SK-N-SH (cell line): ENCODE measurements at regions not wholly inside any gene's neighbourhood (a gene's known extent, or its start where the extent isn't known, plus 50 kb on each side); places are given as distances from the start of the nearest gene placed in this dataset.

Experiments
- CTCF ChIA-PET: fragments of 300-600, 350-600 bp; formaldehyde crosslinking; extraction: SDS; loops from one replicate; lab custom pipeline; 2021; lab: Yijun Ruan, JAX
- POLR2A ChIA-PET: fragments of 350-600 bp; sonication (Branson Sonifier 250); formaldehyde crosslinking; extraction: SDS; loops from one replicate; lab custom pipeline; 2020; ENCODE audit warnings: antibody characterized with exemption, inconsistent platforms; lab: Yijun Ruan, JAX
- DNase-seq: peaks from one replicate; pipeline ENCODE4 v3.0.0; 2012
- H2AFZ ChIP-seq: fragments of 200-600 bp; sonication (generic); 2 replicates; pipeline ENCODE4 v1.8.1; 2016; ENCODE audit warnings: antibody characterized with exemption, mild to moderate bottlenecking, low read depth
- H3F3A ChIP-seq: fragments of 200-600 bp; sonication (generic); replicated peaks from 2 replicates; pipeline ENCODE3; 2016; ENCODE audit warnings: antibody characterized with exemption, mild to moderate bottlenecking; ENCODE audit not compliant: insufficient read depth
- H3K27ac ChIP-seq, 2 experiments: fragments of 200-500 bp in 1 of 2; fragments of 200-600 bp in 1 of 2; sonication (Bioruptor generic) in 1 of 2; sonication (generic), shearing (Covaris generic) in 1 of 2; 2 replicates each; pipeline versions ENCODE4 v1.5.1 to v1.6.1; 2014 to 2016; ENCODE audit warnings: low read depth in 2 of 2, inconsistent platforms in 1 of 2, low read length in 1 of 2, mild to moderate bottlenecking in 1 of 2, mixed read lengths in 1 of 2
- H3K27me3 ChIP-seq: fragments of 200-600 bp; sonication (generic), shearing (Covaris generic); 2 replicates; pipeline ENCODE4 v1.6.1; 2016; ENCODE audit warnings: mixed run types; ENCODE audit not compliant: insufficient read depth
- H3K36me3 ChIP-seq, 2 experiments: fragments of 200-500 bp in 1 of 2; fragments of 200-600 bp in 1 of 2; sonication (Bioruptor generic) in 1 of 2; sonication (generic) in 1 of 2; replicated peaks in 1 of 2; 2 replicates each; pipeline versions ENCODE3 to v1.5.1; 2014 to 2016; ENCODE audit warnings: low read length in 1 of 2, mild to moderate bottlenecking in 1 of 2; ENCODE audit not compliant: insufficient read depth in 2 of 2, control insufficient read depth in 1 of 2
- H3K4me1 ChIP-seq, 2 experiments: fragments of 200-500 bp in 1 of 2; fragments of 200-600 bp in 1 of 2; sonication (Bioruptor generic) in 1 of 2; sonication (generic), shearing (Covaris generic) in 1 of 2; 2 replicates each; pipeline versions ENCODE4 v1.5.1 to v1.6.1; 2014 to 2016; ENCODE audit warnings: low read depth in 1 of 2, low read length in 1 of 2, mixed run types in 1 of 2; ENCODE audit not compliant: insufficient read depth in 2 of 2, control insufficient read depth in 1 of 2
- H3K4me2 ChIP-seq: fragments of 200-600 bp; sonication (generic), shearing (Covaris generic); 2 replicates; pipeline ENCODE4 v1.6.1; 2017; ENCODE audit warnings: mixed run types
- H3K4me3 ChIP-seq, 2 experiments: fragments of 200-500 bp in 1 of 2; fragments of 200-600 bp in 1 of 2; sonication (Bioruptor generic) in 1 of 2; sonication (generic), shearing (Covaris generic) in 1 of 2; 2 replicates each; pipeline versions ENCODE4 v1.5.1 to v1.8.1; 2014 to 2016; ENCODE audit warnings: low read depth in 2 of 2, inconsistent platforms in 1 of 2, low read length in 1 of 2, mild to moderate bottlenecking in 1 of 2, mixed read lengths in 1 of 2, moderate library complexity in 1 of 2
- H3K79me2 ChIP-seq: fragments of 200-600 bp; sonication (generic); 2 replicates; pipeline ENCODE4 v1.8.1; 2017; ENCODE audit warnings: mild to moderate bottlenecking; ENCODE audit not compliant: insufficient read depth
- H3K9ac ChIP-seq: fragments of 200-600 bp; sonication (generic); 2 replicates; pipeline ENCODE4 v1.6.1; 2017; ENCODE audit warnings: mixed run types
- H3K9me2 ChIP-seq: fragments of 200-600 bp; sonication (generic); 2 replicates; pipeline ENCODE4 v1.6.1; 2017; ENCODE audit warnings: mixed run types
- H3K9me3 ChIP-seq: fragments of 200-600 bp; sonication (generic); 2 replicates; pipeline ENCODE4 v1.6.1; 2017; ENCODE audit warnings: mixed run types, mild to moderate bottlenecking, moderate library complexity
- H4K20me1 ChIP-seq: fragments of 200-600 bp; sonication (generic); 2 replicates; pipeline ENCODE4 v1.6.1; 2017; ENCODE audit warnings: mild to moderate bottlenecking, mixed run types; ENCODE audit not compliant: insufficient read depth
- CHD2 ChIP-seq: fragments of 150-350 bp; IDR thresholded peaks from 2 replicates; pipeline ENCODE4 v1.6.1; 2018; ENCODE audit warnings: low read length; ENCODE audit not compliant: partially characterized antibody
- EP300 ChIP-seq, 2 experiments: IDR thresholded peaks; 2 replicates each; pipeline versions ENCODE4 v1.4.0 to v1.6.1; 2012; ENCODE audit warnings: borderline replicate concordance in 1 of 2, low read depth in 1 of 2, low read length in 1 of 2
- FOXJ3 ChIP-seq: sonication (generic); formaldehyde crosslinking; IDR thresholded peaks from 2 replicates; pipeline ENCODE4 v1.5.1; 2020; ENCODE audit warnings: mild to moderate bottlenecking, missing genetic modification reagents
- GABPA ChIP-seq: IDR thresholded peaks from 2 replicates; pipeline ENCODE4 v1.4.0; 2012; ENCODE audit warnings: low read depth, mild to moderate bottlenecking
- MXI1 ChIP-seq: IDR thresholded peaks from 2 replicates; pipeline ENCODE4 v1.6.1; 2012; ENCODE audit warnings: mild to moderate bottlenecking, low read depth, low read length, improper control_type of control experiment
- NFIC ChIP-seq: IDR thresholded peaks from 2 replicates; pipeline ENCODE4 v1.4.0; 2012; ENCODE audit warnings: borderline replicate concordance
- POLR2AphosphoS5 ChIP-seq: IDR thresholded peaks from 2 replicates; pipeline ENCODE4 v1.6.1; 2012; ENCODE audit warnings: low read depth, low read length
- RAD21 ChIP-seq: IDR thresholded peaks from 2 replicates; pipeline ENCODE4 v1.6.1; 2012; ENCODE audit warnings: mild to moderate bottlenecking, low read length
- RCOR1 ChIP-seq: fragments of 150-350 bp; IDR thresholded peaks from 2 replicates; pipeline ENCODE4 v1.6.1; 2017; ENCODE audit warnings: antibody characterized with exemption, low read length
- RXRA ChIP-seq: IDR thresholded peaks from 2 replicates; pipeline ENCODE4 v1.4.0; 2012; ENCODE audit warnings: low read depth, mild to moderate bottlenecking, borderline replicate concordance
- SMC3 ChIP-seq: IDR thresholded peaks from 2 replicates; pipeline ENCODE4 v1.6.1; 2012; ENCODE audit warnings: low read depth, low read length, improper control_type of control experiment
- TCF12 ChIP-seq: IDR thresholded peaks from 2 replicates; pipeline ENCODE4 v1.4.0; 2012
- TEAD4 ChIP-seq: IDR thresholded peaks from 2 replicates; pipeline ENCODE4 v1.4.0; 2012; ENCODE audit warnings: mild to moderate bottlenecking, borderline replicate concordance; ENCODE audit not compliant: insufficient read depth
- WGBS: methylation state at CpG from one replicate; pipeline ENCODE4 v1.1.6; 2017; ENCODE audit warnings: low lambda C conversion rate; 5-methylcytosine and 5-hydroxymethylcytosine counted together
- TF ChIP-seq, protein P1 (sequence below): IDR thresholded peaks from 2 replicates; pipeline ENCODE4 v1.4.0; 2012; ENCODE audit warnings: low read depth, borderline replicate concordance
- TF ChIP-seq, protein P2 (sequence below): fragments of 150-350 bp; IDR thresholded peaks from 2 replicates; pipeline ENCODE4 v1.6.1; 2016; ENCODE audit warnings: mild to moderate bottlenecking, low read depth, low read length
- TF ChIP-seq, protein P3 (sequence below): IDR thresholded peaks from 2 replicates; pipeline ENCODE4 v1.4.0; 2012; ENCODE audit warnings: low read depth

DNA sequence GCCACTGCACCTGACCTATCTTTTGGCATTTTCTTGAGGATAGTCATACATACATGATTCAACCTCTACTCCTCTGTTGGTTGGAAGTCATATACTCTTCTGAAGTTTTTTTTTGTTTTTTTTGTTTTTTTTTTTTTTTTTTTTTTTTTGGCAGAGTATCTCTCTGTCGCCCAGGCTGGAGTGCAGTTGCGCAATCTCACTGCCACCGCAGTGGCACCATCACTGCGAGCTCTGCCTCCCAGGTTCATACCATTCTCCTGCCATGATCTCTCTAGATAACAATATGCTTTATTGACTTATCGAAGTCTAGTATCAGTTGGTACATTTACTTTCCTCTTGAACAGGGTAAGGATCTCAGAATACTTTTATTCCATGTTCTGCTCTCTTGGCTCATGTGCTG, 224.2 kb upstream of the WSCD1 start:
- Histone ChIP-seq H3K27me3 (peaks cover 6% of the 10 kb centered on the region; the same call in 1 of the 2 replicates), H3K4me1 (no peaks in the 10 kb centered on the region), H3K9me3 (no peaks in the 10 kb centered on the region), H3K27ac (no peak overlapping the region), H2AFZ (no peak overlapping the region), H3K36me3 (no peaks in the 10 kb centered on the region), H3K79me2 (no peaks in the 10 kb centered on the region), H3K9me2 (no peaks in the 10 kb centered on the region), H4K20me1 (no peaks in the 10 kb centered on the region), H3K4me2 (no peak overlapping the region), H3F3A (no peaks in the 10 kb centered on the region), H3K9ac (no peak overlapping the region), H3K4me3 (no peak overlapping the region)
- CTCF ChIA-PET, result interaction anchor here (0.6 kb wide), 1 partner anchor 173 kb away, joined by 4 read pairs; no protein-coding TSS in a partner anchor
- TF ChIP-seq CHD2, result no peak
- no peak for TF ChIP-seq TEAD4
- no peak for TF ChIP-seq EP300 (IDR thresholded peaks at IDR 0.05; ENCODE audit: borderline replicate concordance in 1 of 2, low read depth in 1 of 2, low read length in 1 of 2)
- TF ChIP-seq, protein P1, sequence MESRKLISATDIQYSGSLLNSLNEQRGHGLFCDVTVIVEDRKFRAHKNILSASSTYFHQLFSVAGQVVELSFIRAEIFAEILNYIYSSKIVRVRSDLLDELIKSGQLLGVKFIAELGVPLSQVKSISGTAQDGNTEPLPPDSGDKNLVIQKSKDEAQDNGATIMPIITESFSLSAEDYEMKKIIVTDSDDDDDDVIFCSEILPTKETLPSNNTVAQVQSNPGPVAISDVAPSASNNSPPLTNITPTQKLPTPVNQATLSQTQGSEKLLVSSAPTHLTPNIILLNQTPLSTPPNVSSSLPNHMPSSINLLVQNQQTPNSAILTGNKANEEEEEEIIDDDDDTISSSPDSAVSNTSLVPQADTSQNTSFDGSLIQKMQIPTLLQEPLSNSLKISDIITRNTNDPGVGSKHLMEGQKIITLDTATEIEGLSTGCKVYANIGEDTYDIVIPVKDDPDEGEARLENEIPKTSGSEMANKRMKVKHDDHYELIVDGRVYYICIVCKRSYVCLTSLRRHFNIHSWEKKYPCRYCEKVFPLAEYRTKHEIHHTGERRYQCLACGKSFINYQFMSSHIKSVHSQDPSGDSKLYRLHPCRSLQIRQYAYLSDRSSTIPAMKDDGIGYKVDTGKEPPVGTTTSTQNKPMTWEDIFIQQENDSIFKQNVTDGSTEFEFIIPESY, result no peak
- TF ChIP-seq GABPA, result no peak
- TF ChIP-seq MXI1, result no peak
- TF ChIP-seq, protein P2, sequence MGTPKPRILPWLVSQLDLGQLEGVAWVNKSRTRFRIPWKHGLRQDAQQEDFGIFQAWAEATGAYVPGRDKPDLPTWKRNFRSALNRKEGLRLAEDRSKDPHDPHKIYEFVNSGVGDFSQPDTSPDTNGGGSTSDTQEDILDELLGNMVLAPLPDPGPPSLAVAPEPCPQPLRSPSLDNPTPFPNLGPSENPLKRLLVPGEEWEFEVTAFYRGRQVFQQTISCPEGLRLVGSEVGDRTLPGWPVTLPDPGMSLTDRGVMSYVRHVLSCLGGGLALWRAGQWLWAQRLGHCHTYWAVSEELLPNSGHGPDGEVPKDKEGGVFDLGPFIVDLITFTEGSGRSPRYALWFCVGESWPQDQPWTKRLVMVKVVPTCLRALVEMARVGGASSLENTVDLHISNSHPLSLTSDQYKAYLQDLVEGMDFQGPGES, result no peak
- TF ChIP-seq, protein P3, sequence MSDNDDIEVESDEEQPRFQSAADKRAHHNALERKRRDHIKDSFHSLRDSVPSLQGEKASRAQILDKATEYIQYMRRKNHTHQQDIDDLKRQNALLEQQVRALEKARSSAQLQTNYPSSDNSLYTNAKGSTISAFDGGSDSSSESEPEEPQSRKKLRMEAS, result no peak
- TF ChIP-seq POLR2AphosphoS5, result no peak
- no peak for TF ChIP-seq SMC3
- TF ChIP-seq NFIC, result no peak
- TF ChIP-seq RAD21, result no peak
- TF ChIP-seq RXRA, result no peak
- no peak for TF ChIP-seq TCF12
- no peak for TF ChIP-seq FOXJ3
- TF ChIP-seq RCOR1, result no peak
- POLR2A ChIA-PET, result no interaction called here
- 39% methylated on average over 5 of the region's 5 CpGs for WGBS
- no peak for DNase-seq
